Fibroblast of pulmonary artery (primary cell): ENCODE measurements at regions not wholly inside any gene's neighbourhood (a gene's known extent, or its start where the extent isn't known, plus 50 kb on each side); places are given as distances from the start of the nearest gene placed in this dataset.

Experiments
- DNase-seq: peaks from one replicate; pipeline ENCODE4 v3.0.0-alpha.2; 2010; ENCODE audit warnings: low read depth
- H3K4me3 ChIP-seq: replicated peaks from 2 replicates; pipeline ENCODE4 v1.5.1; 2011; ENCODE audit warnings: low read depth, mild to moderate bottlenecking, control low read depth, low read length, moderate library complexity
- TF ChIP-seq, protein P1 (sequence below): IDR thresholded peaks from 2 replicates; pipeline ENCODE4 v1.5.1; 2011; ENCODE audit warnings: mild to moderate bottlenecking, control low read depth, low read length, inconsistent platforms; ENCODE audit errors: missing control alignments

DNA sequence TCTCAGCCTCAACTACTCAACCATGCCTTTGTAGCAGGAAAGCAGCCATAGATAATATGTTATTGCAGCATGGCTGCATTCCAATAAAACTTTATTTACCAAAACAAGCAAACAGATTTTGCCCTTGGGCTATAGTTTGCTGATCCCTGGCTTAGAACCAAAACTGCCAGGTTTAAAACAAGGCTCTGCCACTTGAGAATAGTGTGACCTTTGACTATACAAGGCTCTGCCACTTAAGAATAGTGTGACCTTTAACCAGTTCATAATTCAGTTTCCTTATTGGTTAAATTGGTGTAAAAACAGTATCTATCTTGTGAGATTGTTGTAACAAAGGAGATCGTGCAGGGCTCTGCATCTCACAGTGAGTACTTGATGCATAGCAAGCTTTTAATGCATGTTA lies 217.3 kb upstream of the MTNR1B start:
- no peak for DNase-seq
- TF ChIP-seq, protein P1, sequence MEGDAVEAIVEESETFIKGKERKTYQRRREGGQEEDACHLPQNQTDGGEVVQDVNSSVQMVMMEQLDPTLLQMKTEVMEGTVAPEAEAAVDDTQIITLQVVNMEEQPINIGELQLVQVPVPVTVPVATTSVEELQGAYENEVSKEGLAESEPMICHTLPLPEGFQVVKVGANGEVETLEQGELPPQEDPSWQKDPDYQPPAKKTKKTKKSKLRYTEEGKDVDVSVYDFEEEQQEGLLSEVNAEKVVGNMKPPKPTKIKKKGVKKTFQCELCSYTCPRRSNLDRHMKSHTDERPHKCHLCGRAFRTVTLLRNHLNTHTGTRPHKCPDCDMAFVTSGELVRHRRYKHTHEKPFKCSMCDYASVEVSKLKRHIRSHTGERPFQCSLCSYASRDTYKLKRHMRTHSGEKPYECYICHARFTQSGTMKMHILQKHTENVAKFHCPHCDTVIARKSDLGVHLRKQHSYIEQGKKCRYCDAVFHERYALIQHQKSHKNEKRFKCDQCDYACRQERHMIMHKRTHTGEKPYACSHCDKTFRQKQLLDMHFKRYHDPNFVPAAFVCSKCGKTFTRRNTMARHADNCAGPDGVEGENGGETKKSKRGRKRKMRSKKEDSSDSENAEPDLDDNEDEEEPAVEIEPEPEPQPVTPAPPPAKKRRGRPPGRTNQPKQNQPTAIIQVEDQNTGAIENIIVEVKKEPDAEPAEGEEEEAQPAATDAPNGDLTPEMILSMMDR: no peak
- H3K4me3 ChIP-seq: no peak overlapping the region

GRCh38 chr11:92753161-92753560 lies 216.3 kb upstream of the MTNR1B start:
- H3K4me3 ChIP-seq: no peak overlapping the region
- DNase-seq: no peak
- TF ChIP-seq, protein P1: no peak

DNA sequence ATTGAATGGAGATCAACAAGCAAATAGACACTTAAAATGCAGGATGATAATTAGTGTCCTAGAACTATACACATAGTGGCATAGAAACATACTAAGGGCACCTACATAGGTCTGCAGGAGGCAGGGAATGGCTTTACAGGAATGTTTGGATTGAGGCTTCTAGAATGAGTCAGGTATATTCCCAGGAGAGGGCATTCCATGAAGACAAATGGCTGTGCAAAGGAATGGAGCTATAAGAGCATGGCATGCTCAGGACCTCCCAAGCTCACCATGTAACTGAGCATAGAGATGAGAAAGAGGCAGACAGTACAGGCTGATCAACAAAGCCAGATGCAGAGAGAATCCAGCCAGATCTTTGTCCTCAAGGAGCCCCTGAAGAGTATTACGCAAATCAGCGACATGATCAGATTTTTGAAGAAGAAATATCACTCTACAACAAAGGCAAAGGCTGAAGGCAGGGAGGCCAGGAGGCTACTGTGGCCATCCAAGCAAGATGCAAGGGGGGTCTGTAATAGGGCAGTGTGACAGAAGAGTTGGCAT lies 211.1 kb upstream of the MTNR1B start:
- TF ChIP-seq, protein P1: no peak
- DNase-seq: no peak
- H3K4me3 ChIP-seq: no peak overlapping the region

DNA sequence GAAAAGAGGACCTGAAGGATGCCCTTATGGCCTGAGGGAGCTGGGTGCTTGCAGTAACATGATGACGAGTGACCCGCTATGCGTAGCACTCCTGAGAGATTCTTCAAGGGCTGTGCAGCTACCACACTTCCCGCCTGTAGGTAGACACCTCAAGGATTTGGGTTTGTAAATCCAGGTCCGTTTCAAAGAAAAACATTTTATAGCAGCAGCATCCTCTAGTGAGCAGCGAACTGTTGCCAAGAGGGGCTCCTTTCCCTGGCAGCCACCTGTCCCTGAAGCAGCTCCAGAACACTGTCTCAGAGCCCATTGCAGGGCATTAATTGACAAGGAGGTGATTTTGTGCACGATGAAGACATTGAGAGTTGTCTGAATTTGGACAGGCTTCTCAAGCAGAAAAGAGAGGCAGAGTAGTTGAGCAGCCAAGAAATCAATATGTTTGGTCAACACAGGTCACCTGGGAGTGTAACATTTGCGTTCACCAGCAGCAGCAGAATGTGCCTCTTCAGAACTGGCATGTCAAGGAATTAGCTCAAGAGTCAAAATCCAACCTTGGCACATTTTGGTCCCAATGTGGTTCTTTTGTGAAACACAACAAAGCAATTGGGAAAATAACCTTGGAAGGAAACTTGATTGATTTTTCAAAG lies 209.8 kb upstream of the MTNR1B start:
- H3K4me3 ChIP-seq: no peak overlapping the region
- TF ChIP-seq, protein P1: no peak
- DNase-seq: no peak

- TF ChIP-seq, protein P1: no peak
- no peak for DNase-seq
- no peak overlapping the region for H3K4me3 ChIP-seq
These were observed 207.3 kb upstream of the MTNR1B start for GRCh38 chr11:92762121-92762540.

DNA sequence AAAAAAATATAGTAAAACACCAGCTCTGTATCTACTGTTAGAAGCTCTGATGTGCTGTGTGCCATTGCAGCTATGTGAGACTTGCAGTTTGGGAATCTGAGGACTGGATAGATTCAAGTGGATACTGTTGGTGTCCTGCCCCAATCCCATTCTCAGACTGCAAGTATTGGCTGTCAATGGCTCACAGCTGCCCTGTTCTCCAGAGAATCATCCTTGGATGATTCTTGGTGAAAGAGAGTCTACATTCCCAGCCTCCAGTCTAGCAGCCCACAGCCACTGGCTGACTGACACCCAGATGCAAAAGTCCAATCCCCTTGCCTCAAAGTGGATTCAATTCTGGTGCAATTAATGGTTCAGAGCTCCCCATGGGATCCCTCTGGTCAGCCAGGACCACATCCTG lies 206.1 kb upstream of the MTNR1B start:
- no peak for DNase-seq
- TF ChIP-seq, protein P1: no peak
- H3K4me3 ChIP-seq: no peak overlapping the region

DNA sequence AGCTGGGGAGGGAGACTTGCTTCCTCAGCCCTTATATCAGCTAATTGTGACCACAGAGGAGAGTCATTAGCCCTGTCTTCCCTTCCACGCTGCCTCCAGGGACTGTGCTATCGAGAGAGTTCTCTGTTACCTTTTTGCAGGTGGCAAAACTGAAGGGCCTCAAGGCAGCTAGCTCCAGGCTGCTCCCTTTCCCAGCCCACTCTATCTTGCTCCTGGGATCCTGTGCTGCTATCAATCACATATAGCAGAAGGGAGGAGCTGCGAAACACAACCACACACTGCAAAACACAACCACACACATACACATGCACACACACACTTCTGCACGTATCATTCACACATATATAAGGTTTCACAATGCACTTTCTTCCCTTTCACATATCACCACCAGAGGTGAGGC lies 205.3 kb upstream of the MTNR1B start:
- TF ChIP-seq, protein P1: no peak
- H3K4me3 ChIP-seq: no peak overlapping the region
- no peak for DNase-seq
